PC-3 (cell line): ENCODE measurements at regions not wholly inside any gene's neighbourhood (a gene's known extent, or its start where the extent isn't known, plus 50 kb on each side); places are given as distances from the start of the nearest gene placed in this dataset.

Experiments used
- CTCF ChIP-seq: fragments of 300-600 bp; sonication (generic); conservative IDR thresholded peaks from 2 replicates; pipeline ENCODE4 v1.5.1; 2017; ENCODE audit warnings: antibody characterized with exemption, low read depth, mild to moderate bottlenecking, low read length
- EZH2 ChIP-seq: fragments of 300-600 bp; sonication (generic); IDR thresholded peaks from one replicate; pipeline ENCODE4 v1.6.1; 2017; ENCODE audit warnings: antibody characterized with exemption, mild to moderate bottlenecking, low read length; ENCODE audit not compliant: unreplicated experiment
- EZH2phosphoT487 ChIP-seq: fragments of 300-600 bp; sonication (generic); IDR thresholded peaks from 2 replicates; pipeline ENCODE4 v1.6.1; 2018; ENCODE audit warnings: mild to moderate bottlenecking, antibody characterized with exemption, low read length, borderline replicate concordance

GRCh38 chr2:242058116-242058680 lies 188.7 kb downstream of the RTP5 start:
- no peak for TF ChIP-seq CTCF
- TF ChIP-seq EZH2 = no peak
- no peak for TF ChIP-seq EZH2phosphoT487
